HG03103 (cell line): ENCODE measurements at regions not wholly inside any gene's neighbourhood (a gene's known extent, or its start where the extent isn't known, plus 50 kb on each side); places are given as distances from the start of the nearest gene placed in this dataset.
"Not testable (repeated sequence)": the region's sequence is repeated elsewhere in the genome, so short reads cannot be mapped to it uniquely, and the experiment has no call there.

ENCODE experiments used
- ATAC-seq: cut with Tn5 transposase; IDR thresholded peaks from one replicate; pipeline ENCODE4 v1.9.1; 2021; ENCODE audit warnings: low read depth; ENCODE audit not compliant: unreplicated experiment

- no peak for ATAC-seq
These were observed 1222.7 kb upstream of the TENM3 start for GRCh38 chr4:181020456-181020855.

DNA sequence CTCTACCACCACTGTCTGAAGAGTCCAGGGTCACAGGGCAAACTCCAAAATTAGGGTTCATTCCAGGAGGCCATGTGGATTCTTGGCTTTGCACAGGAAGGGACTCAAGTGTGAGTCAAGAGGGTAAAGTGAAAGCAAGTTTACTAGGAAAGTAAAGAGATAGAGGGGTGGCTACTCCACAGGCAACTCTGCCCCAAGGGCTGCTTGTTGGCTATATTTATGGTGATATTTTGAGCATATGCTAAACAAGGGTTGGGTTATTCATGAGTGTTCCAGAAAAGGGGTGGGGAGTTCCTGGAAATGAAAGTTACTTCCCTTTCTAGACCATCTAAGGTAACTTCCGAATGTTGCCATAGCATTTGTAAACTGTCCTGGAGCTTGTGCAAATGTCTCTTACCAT lies 1222.0 kb upstream of the TENM3 start:
- no peak for ATAC-seq

- not testable (repeated sequence) for ATAC-seq
These were observed 1212.9 kb upstream of the TENM3 start for GRCh38 chr4:181030135-181030921.

- ATAC-seq: no peak
These were observed 1212.2 kb upstream of the TENM3 start for GRCh38 chr4:181030961-181031360.

DNA sequence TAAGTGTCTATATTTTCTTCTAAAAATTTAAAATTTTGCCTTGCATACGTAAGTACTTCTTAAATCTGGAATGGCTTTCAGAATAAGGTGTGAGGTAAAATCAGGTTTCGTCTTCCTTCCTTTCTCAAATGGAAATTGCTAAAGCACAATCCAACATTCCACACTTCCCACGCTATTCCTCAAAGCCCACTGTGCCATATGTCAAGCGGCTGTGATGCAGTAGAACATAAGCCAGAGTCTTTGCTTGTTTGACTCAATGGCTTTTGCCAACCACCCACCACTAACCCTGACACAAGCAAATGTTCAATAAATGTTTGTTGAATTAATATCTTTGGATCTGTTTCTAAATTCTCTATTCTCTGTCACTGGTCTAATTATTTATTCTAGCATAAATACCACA lies 1199.7 kb upstream of the TENM3 start:
- no peak for ATAC-seq

DNA sequence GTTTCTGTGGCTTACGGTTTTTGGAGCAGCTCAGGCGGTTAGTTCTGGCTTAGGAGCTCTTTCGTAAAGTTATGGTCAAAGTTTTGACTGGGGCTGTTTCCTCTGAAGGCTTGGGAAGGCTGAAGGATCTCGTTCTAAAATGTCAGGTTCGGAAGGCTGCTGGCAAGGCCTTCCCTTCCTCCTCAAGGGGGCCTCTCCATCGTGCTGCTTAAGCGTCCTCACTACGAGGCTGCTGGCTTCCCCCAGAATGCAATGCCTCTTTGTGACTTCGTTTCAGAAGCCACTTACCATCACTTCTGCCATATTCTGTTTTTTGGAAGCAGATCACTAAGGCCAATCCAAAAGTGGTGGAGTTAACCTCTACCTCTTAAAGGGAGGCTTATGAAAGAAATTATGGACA lies 1196.4 kb upstream of the TENM3 start:
- no peak for ATAC-seq

GRCh38 chr4:181051931-181052330 lies 1191.3 kb upstream of the TENM3 start:
- no peak for ATAC-seq

GRCh38 chr4:181061787-181062186 lies 1181.4 kb upstream of the TENM3 start:
- no peak for ATAC-seq

- ATAC-seq: no peak
These were observed 1180.0 kb upstream of the TENM3 start for GRCh38 chr4:181063212-181063611.

DNA sequence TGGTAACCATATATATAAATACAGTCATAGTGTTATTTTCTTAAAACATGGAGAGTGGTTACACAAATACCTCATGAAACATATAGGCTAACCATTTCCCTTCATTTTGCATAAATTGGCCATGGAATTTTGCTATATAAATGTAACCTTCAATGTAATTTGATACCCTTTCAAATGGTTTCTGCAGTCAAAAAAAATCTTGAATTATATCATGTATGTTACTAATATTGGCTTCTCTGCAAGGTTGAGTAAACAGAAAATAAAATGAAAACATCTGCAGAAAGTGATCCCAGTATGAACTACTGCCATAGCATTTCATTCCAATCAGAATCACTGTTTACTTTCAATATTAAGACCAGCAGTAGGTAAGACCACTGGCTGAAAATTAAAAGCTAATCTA lies 1165.9 kb upstream of the TENM3 start:
- ATAC-seq: no peak

DNA sequence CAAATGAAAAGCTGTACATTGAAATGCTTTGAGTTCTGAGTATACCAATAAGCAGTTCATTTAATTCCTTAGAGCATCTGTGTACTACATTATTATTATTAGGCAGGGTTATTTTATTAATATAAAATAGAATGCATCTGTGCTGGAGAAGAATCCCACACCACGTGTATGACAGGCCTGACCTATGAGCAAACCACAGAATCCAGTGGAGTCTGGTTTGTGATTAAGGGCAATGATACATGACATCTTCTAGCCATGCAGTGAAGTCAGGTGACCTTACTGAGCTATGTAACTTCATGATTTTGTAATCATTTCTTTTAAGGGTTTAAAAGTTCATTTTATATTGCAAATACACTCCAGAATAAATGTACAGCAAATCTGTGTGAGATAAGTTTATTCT lies 1165.0 kb upstream of the TENM3 start:
- no peak for ATAC-seq

GRCh38 chr4:181083757-181084361 lies 1159.3 kb upstream of the TENM3 start:
- no peak for ATAC-seq

- no peak for ATAC-seq
These were observed 1157.6 kb upstream of the TENM3 start for GRCh38 chr4:181085557-181085956.

- no peak for ATAC-seq
These were observed 1137.7 kb upstream of the TENM3 start for GRCh38 chr4:181105487-181105886.

DNA sequence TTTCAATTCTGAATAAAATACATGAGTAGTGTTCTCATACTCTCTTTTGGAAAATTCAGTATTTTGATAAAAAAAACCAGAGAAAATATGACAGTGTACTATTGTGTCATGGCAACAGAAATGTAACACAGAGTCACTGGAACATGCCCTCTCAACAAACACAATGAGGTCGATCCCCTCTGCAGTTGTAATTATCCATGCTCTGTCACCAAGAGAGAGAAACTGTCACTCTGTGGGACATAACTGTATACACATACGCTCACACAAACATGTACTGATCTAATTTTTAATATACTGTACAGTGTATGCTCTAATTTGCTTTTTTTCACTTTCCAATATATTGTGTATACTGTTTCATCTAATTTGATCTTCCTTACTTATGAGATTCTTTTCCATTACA lies 1136.8 kb upstream of the TENM3 start:
- ATAC-seq: no peak

GRCh38 chr4:181108237-181108636 lies 1135.0 kb upstream of the TENM3 start:
- no peak for ATAC-seq

- ATAC-seq: no peak
These were observed 1124.0 kb upstream of the TENM3 start for GRCh38 chr4:181119186-181119585.

DNA sequence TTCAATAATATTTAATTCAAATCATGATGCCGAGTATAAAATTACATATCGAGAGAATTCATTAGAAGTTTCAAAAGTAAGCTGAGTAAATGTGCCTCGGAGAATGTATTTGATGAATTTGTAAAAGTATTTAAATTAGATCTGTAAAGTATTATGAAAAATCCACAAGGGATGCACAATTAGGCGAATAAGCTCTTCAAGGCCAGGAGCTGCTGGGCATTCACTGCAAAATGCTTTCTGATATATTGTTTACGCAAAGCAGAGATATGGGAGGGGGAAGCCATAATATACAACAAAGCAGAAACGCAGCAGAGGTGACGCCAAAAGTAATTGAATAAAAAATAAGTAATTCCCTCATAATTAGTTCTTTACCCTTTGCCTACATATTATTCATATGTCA lies 1121.5 kb upstream of the TENM3 start:
- ATAC-seq: no peak

DNA sequence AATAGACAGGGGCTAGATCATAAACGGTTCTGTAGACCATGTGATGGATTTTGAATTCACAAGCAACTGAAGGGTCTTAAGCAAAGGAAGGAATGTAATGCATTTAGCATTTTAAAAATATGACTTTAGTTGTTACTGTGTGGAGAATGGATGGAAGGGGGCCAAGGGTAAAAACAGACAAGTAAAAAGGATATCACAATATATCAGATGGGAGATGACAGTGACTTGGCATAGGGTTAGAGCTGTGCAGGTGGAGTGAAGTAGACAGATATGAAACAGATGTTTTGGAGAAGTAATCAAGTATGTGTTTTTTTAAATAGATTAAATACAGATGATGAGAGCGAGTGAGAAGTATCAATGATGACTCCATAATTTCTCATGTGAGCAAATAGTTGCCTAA lies 1116.0 kb upstream of the TENM3 start:
- ATAC-seq: no peak

GRCh38 chr4:181130317-181130716 lies 1112.9 kb upstream of the TENM3 start:
- ATAC-seq: not testable (repeated sequence)

GRCh38 chr4:181137351-181137750 lies 1105.9 kb upstream of the TENM3 start:
- ATAC-seq: no peak

GRCh38 chr4:181138116-181138515 lies 1105.1 kb upstream of the TENM3 start:
- ATAC-seq: no peak
